Stimulated activated CD8-positive, alpha-beta memory T cell treated with anti-CD3 and anti-CD28 coated beads, Interleukin-4, amount 100 ng/mL, for 4 hours (primary cell): ENCODE measurements at regions not wholly inside any gene's neighbourhood (a gene's known extent, or its start where the extent isn't known, plus 50 kb on each side); places are given as distances from the start of the nearest gene placed in this dataset.
"Not testable (repeated sequence)": the region's sequence is repeated elsewhere in the genome, so short reads cannot be mapped to it uniquely, and the experiment has no call there.

Experiments used
- DNase-seq, 2 donors: peaks; one replicate each; pipeline ENCODE4 v3.0.0-alpha.2; 2020; ENCODE audit warnings: low read depth in 2 of 2, low spot score in 1 of 2

- no peak for DNase-seq
These were observed 1655.5 kb upstream of the AGA start for GRCh38 chr4:179097741-179098140.

- no peak for DNase-seq
These were observed 1668.1 kb upstream of the AGA start for GRCh38 chr4:179110356-179110755.

- DNase-seq = no peak
These were observed 1668.6 kb upstream of the AGA start for GRCh38 chr4:179110816-179111215.

GRCh38 chr4:179112441-179113170, 1670.4 kb upstream of the AGA start:
- no peak for DNase-seq

GRCh38 chr4:179114615-179115014, 1672.4 kb upstream of the AGA start:
- no peak for DNase-seq

GRCh38 chr4:179116011-179116410, 1673.8 kb upstream of the AGA start:
- DNase-seq = no peak

GRCh38 chr4:179116581-179116980, 1674.3 kb upstream of the AGA start:
- no peak for DNase-seq

- DNase-seq = no peak
These were observed 1680.8 kb upstream of the AGA start for GRCh38 chr4:179123084-179123483.

GRCh38 chr4:179124419-179124818, 1682.2 kb upstream of the AGA start:
- DNase-seq = no peak

GRCh38 chr4:179124957-179125356, 1682.7 kb upstream of the AGA start:
- no peak for DNase-seq

- no peak for DNase-seq
These were observed 1683.6 kb upstream of the AGA start for GRCh38 chr4:179125870-179126269.

GRCh38 chr4:179128299-179128698, 1686.1 kb upstream of the AGA start:
- DNase-seq = no peak

GRCh38 chr4:179130122-179130714, 1688.0 kb upstream of the AGA start:
- no peak for DNase-seq

GRCh38 chr4:179145746-179146525, 1703.7 kb upstream of the AGA start:
- no peak for DNase-seq

GRCh38 chr4:179151770-179152169, 1709.5 kb upstream of the AGA start:
- DNase-seq = no peak

- no peak for DNase-seq
These were observed 1720.9 kb upstream of the AGA start for GRCh38 chr4:179163147-179163546.

- DNase-seq = no peak
These were observed 1722.2 kb upstream of the AGA start for GRCh38 chr4:179164267-179164999.

GRCh38 chr4:179165000-179165738, 1722.9 kb upstream of the AGA start:
- DNase-seq = no peak

- no peak for DNase-seq
These were observed 1723.6 kb upstream of the AGA start for GRCh38 chr4:179165862-179166261.

- DNase-seq = not testable (repeated sequence)
These were observed 1728.1 kb upstream of the AGA start for GRCh38 chr4:179170308-179170707.

GRCh38 chr4:179182741-179183140, 1740.5 kb upstream of the AGA start:
- no peak for DNase-seq
